ENCODE measurements at regions not wholly inside any gene's neighbourhood (a gene's known extent, or its start where the extent isn't known, plus 50 kb on each side); places are given as distances from the start of the nearest gene placed in this dataset.

GRCh38 chr1:239008568-239008967 is 377.8 kb upstream of the CHRM3 start:
- DNase-seq (ENCODE audit: low read depth, low spot score) = no peak

DNA sequence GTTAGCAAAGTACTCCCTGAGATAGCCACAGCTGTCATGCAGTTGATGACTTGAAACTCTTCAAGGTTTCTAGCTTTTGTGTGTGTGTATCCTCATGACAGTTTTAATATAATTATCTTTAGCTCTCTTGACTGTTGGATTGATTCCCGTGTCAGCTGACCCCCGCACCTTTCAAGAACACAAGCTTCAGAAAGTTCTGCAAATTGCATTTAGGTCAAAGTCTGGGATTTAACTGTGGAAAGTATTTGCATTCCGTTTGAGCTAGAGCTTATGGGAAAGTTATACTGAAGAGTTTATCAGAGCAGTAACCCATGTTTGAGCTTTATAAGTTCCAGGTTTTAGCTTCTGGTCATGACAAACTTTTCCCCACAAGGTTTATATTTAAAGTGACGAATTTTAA is 380.1 kb upstream of the CHRM3 start:
- DNase-seq (ENCODE audit: low read depth, low spot score) = no peak
- CTCF ChIA-PET = no interaction called here
- POLR2A ChIA-PET = no interaction called here
- Histone ChIP-seq H3K27me3 (ENCODE audit: control insufficient read depth, insufficient read depth, low read length) (no peaks in the 10 kb centered on the region), H3K27ac (ENCODE audit: low read depth, low read length) (no peak overlapping the region), H3K9me3 (ENCODE audit: control insufficient read depth, insufficient read depth, low read length) (peaks cover under 1% of the 10 kb centered on the region; the same call in 1 of the 2 replicates), H3K4me3 (ENCODE audit: low read depth, low read length) (no peak overlapping the region)
- TF ChIP-seq, protein P1, sequence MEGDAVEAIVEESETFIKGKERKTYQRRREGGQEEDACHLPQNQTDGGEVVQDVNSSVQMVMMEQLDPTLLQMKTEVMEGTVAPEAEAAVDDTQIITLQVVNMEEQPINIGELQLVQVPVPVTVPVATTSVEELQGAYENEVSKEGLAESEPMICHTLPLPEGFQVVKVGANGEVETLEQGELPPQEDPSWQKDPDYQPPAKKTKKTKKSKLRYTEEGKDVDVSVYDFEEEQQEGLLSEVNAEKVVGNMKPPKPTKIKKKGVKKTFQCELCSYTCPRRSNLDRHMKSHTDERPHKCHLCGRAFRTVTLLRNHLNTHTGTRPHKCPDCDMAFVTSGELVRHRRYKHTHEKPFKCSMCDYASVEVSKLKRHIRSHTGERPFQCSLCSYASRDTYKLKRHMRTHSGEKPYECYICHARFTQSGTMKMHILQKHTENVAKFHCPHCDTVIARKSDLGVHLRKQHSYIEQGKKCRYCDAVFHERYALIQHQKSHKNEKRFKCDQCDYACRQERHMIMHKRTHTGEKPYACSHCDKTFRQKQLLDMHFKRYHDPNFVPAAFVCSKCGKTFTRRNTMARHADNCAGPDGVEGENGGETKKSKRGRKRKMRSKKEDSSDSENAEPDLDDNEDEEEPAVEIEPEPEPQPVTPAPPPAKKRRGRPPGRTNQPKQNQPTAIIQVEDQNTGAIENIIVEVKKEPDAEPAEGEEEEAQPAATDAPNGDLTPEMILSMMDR (IDR thresholded peaks at IDR 0.05; ENCODE audit: low read depth, low read length) = no peak

More at GRCh38 chr1:239008568-239008967, 377.8 kb upstream of the CHRM3 start:
- POLR2A ChIA-PET = no interaction called here
- Histone ChIP-seq H3K4me3 (ENCODE audit: low read depth, low read length) (no peak overlapping the region), H3K9me3 (ENCODE audit: control insufficient read depth, insufficient read depth, low read length) (peaks cover 3% of the 10 kb centered on the region; the same call in 1 of the 2 replicates), H3K27ac (ENCODE audit: low read depth, low read length) (no peak overlapping the region), H3K27me3 (ENCODE audit: control insufficient read depth, insufficient read depth, low read length) (no peaks in the 10 kb centered on the region)
- TF ChIP-seq, protein P1 (IDR thresholded peaks at IDR 0.05; ENCODE audit: low read depth, low read length) = no peak
- CTCF ChIA-PET = no interaction called here

DNA sequence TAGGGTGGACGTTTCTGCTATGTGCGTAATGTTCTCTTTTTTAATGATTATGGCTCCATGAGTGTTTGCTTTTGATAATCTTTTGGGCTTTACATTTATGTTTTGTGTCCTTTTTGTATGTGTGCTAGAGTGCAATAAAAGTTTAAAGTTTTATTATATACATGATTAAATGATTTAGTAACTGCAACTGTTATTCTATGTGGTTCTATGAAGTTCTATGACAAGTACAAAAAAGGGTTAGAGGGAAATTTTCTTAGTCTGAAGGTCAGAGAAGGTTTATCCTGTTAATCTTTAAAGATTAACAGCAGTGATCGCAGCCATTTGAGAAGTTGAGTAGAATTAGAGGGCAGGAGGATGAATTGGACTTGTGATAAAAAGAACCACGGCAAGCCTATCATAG is 386.4 kb upstream of the CHRM3 start:
- POLR2A ChIA-PET = no interaction called here
- H3K27me3 ChIP-seq (ENCODE audit: control insufficient read depth, insufficient read depth, low read length) = no peaks in the 10 kb centered on the region
- H3K27ac ChIP-seq (ENCODE audit: low read depth, low read length) = no peak overlapping the region
- CTCF ChIA-PET = no interaction called here
- TF ChIP-seq, protein P1 (IDR thresholded peaks at IDR 0.05; ENCODE audit: low read depth, low read length) = no peak
- H3K9me3 ChIP-seq (ENCODE audit: control insufficient read depth, insufficient read depth, low read length) = peaks cover 10% of the 10 kb centered on the region
- no peak for DNase-seq (ENCODE audit: low read depth, low spot score)
- H3K4me3 ChIP-seq (ENCODE audit: low read depth, low read length) = no peak overlapping the region

DNA sequence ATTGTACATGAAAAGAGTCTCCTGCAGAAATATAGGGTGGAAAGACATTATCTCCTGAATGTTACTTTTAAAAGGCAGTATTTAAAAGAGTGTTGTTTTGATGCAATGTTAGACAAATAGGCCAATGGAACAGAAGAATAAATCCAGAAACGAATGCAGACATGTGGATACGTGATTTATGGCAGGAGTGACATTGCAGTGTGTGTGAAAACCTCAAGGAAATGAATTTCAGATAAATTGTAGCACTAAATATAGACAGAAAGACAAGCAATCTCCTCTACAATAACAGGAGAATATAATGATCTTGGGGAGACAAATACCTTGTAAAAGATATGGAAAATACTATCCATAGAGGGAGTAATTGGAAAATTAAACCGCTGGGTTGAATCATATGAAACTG is 387.8 kb upstream of the CHRM3 start:
- H3K27me3 ChIP-seq (ENCODE audit: control insufficient read depth, insufficient read depth, low read length) = no peaks in the 10 kb centered on the region
- H3K27ac ChIP-seq (ENCODE audit: low read depth, low read length) = no peak overlapping the region
- no peak for DNase-seq (ENCODE audit: low read depth, low spot score)
- POLR2A ChIA-PET = no interaction called here
- CTCF ChIA-PET = no interaction called here
- TF ChIP-seq, protein P1 (IDR thresholded peaks at IDR 0.05; ENCODE audit: low read depth, low read length) = no peak
- H3K9me3 ChIP-seq (ENCODE audit: control insufficient read depth, insufficient read depth, low read length) = peaks cover 11% of the 10 kb centered on the region
- no peak overlapping the region for H3K4me3 ChIP-seq (ENCODE audit: low read depth, low read length)

DNA sequence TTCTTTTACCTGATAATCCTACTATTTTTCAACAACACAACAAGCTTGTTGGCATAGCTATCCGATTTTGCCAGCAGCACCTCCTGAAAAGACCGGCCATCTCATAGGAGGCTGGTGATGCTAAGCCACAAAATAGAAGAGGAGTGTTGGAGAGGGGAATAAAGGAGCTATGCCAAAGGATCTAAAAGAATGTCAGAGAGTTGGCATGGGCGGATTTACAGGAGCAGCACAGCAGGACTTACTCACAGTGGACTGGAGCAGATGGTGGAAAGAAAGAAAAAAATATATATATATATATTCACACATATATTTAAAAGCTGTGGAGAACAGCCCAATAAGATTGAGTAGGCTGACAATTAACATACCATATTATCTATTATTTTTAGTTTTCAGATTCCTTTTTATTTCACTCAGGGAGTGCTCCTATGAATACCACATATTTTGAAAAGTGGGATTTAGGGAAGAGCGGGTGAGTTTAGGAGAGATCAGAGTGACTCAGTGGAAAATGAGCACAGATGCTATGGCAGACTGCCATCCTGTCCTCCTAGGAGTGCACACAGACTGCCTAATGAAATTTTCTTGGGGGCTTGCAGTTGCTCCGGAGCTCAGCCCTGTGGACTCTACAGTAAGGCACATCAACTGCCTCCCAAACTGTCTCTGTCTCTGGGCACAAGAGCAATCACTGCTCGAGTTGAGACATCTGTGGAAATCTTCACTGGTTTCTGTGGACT is 394.4 kb upstream of the CHRM3 start:
- TF ChIP-seq, protein P1 (IDR thresholded peaks at IDR 0.05; ENCODE audit: low read depth, low read length) = no peak
- POLR2A ChIA-PET = no interaction called here
- H3K9me3 ChIP-seq (ENCODE audit: control insufficient read depth, insufficient read depth, low read length) = peaks cover 15% of the 10 kb centered on the region
- H3K4me3 ChIP-seq (ENCODE audit: low read depth, low read length) = no peak overlapping the region
- CTCF ChIA-PET = no interaction called here
- DNase-seq (ENCODE audit: low read depth, low spot score) = no peak
- H3K27ac ChIP-seq (ENCODE audit: low read depth, low read length) = no peak overlapping the region
- H3K27me3 ChIP-seq (ENCODE audit: control insufficient read depth, insufficient read depth, low read length) = no peaks in the 10 kb centered on the region
